DMS153 (cell line): ENCODE measurements at regions not wholly inside any gene's neighbourhood (a gene's known extent, or its start where the extent isn't known, plus 50 kb on each side); places are given as distances from the start of the nearest gene placed in this dataset.
A peak's percentile ranks its signal among the peaks of the same experiment; 100 is the strongest.

Experiments used
- DNase-seq: peaks from one replicate; lab custom pipeline; 2025; lab: John Stamatoyannopoulos, UW

DNA sequence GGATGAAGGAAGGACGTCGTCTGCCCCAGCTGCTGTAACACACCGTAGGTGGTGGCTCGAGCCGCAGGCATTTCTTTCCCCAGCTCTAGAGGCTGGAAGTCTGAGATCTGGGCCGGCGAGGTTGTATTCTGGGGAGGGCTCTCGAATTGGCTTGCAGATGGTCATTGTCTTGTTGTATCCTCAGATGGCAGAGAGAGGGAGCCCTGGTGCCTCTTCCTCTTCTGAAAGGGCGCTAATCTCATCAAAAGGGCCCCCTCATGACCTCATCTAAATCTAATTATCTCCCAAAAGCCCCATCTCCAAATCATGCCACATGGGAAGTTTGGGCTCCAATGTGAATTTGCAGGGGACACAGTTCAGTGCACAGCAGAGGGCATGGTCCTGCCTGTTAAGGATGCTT lies 109.0 kb downstream of the SIK1 start:
- no peak for DNase-seq

- DNase-seq: no peak
Observed at GRCh38 chr21:43317254-43317748, 109.6 kb downstream of the SIK1 start.

- no peak for DNase-seq
Observed at GRCh38 chr21:43316156-43316845, 110.6 kb downstream of the SIK1 start.

- no peak for DNase-seq
Observed at GRCh38 chr21:43315244-43316137, 111.4 kb downstream of the SIK1 start.

DNA sequence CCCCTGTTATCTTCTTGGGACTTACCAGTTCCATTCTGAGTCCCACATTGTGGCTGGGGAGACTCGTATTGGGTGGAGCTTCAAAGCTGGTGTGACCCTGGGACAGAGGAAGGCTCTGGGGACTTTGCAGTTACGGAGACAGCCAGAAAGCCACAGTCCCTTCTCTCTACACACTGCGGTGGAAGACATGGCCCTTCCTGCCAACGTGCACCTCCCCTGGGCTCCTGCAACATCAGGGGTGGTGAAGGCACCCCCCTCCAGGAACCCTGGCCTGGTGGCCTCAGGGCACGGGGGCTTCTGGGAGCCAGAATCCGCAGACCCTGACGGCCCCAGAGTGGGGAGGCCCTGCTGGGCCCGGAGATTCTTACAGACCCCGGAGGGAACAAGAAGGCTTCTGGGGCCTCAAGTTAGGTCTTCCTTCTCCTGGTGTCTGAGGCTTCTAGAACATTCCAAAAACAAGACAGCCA lies 113.0 kb downstream of the SIK1 start:
- no peak for DNase-seq

DNA sequence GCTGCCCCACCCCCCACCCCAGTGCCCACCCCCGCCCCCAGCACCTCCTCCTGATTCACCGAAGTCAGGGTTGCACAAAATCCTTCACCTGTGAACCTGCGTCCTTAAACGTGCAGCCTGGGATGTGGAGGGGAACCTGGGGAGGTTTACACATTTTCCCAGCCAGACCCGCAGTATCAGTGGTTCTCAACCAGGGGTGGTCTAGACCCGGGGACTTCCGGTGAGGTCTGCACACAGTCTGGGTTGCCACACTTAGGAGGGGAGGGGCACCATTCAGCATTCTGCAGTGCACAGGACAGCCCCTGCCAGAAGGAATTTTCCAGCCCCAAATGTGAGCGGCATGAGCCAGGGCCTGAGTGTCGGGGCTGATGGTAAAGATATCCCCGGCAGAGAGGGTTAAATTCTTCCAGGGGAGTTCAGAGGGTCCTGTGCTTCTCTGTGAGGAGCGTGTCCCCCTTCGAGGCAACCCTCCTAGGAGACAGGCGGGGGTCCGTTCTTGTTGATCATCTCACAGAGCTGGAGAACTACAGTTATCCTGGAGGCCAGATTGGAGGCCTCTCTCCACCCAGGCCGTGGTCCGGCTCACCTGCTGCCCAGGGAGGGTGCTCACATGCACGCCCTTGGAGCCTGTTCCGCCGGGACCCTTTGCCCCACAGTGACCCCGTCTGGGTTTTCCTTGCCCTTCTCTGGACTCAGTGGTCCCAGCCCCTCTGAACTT lies 113.6 kb downstream of the SIK1 start:
- no peak for DNase-seq

DNA sequence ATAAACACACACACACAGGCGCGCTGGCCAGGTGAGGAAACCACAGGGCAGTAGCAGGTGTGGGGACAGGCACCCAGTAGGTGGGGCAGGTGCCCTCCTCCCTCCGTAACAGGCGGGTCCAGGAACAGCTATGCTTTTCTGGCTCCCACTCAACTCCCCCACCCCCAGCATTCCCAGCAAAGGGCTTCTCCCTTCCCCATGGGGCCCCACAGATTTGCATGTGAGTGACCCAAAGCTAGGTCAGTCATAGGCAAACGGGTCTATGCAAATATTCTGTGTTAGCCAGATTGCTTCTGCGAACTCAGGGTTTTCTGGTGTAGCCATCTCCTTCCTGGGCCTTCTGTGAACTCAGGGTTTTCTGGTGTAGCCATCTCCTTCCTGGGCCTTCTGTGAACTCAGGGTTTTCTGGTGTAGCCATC lies 114.2 kb downstream of the SIK1 start:
- DNase-seq: no peak

- DNase-seq: no peak
Observed at GRCh38 chr21:43312011-43312410, 114.9 kb downstream of the SIK1 start.

GRCh38 chr21:43311301-43311817 lies 115.6 kb downstream of the SIK1 start:
- DNase-seq: peak; percentile 89

- no peak for DNase-seq
Observed at GRCh38 chr21:43308815-43309283, 118.1 kb downstream of the SIK1 start.

DNA sequence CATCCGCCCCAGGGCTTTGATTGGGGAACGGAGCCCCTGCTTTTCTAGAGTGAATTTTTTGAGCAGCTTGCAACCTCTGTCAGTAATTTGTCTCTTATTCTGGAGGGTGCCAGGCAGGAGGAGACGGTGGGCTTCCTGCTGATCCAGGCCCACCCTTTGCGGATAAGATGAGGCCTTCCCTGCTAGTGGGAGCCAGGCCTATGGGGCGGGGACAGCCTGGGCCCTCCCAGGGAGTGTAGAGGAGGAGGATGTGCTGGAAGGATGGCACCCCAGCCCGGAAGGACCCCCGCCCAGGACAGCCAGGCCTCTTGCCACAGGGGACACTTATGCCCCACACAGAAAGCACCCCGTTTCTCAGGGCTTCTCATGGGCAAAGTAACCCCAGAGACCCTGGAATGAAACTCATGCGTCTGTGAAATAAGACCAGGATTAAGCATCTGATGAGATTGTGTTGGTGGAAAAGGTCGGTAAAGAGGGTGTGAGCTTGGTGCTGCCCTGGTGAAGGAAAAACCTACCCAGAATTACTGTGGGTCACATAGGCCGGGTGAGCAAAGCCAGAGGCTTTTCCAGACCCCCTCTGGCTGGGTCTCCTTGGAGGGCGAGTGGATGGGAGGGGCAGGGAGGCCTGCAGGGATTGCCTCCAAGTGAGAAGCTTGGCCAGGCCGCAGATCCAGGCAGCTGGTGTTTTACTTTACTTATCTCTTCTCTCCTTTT lies 118.7 kb downstream of the SIK1 start:
- no peak for DNase-seq

- DNase-seq: no peak
Observed at GRCh38 chr21:43307677-43308070, 119.3 kb downstream of the SIK1 start.

DNA sequence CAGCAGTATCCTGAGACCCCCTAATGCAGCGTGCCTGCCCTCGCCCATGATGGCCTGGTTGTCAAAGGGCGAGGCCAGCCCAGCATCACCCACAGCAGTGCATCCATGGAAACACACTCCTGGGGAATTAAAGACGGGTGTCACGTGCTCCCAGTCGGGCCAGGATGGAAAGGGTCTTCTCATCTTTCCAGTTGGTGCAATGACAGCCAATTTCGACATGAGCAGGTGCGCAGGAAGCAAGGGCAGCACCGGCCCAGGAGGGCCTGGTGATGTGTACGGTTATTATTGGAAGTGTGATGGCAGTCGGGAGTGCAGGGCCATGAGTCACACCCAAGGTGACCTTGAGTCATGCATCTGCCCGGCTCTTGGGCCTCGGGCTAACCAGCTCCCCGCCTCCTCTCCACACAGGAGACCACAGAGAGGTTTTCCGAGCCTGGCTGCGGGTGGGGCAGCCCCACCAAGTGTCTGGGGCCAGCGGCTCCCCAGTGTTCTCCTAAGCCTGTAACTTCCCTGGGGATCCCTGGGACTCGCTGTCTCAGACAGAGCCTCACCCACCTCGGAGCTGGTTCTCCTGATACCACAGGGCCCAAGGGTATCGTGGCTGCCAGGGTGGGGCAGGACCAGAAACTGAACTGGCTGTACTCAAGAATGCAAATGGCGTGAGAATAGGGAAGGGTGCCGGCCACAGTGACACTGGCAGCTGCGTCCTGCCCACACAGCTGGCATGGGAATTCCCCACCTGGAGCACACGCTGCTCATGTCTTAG lies 119.8 kb downstream of the SIK1 start:
- DNase-seq: peak; percentile 84

GRCh38 chr21:43306391-43306790 lies 120.5 kb downstream of the SIK1 start:
- no peak for DNase-seq

- DNase-seq: no peak
Observed at GRCh38 chr21:43305811-43306311, 121.1 kb downstream of the SIK1 start.

DNA sequence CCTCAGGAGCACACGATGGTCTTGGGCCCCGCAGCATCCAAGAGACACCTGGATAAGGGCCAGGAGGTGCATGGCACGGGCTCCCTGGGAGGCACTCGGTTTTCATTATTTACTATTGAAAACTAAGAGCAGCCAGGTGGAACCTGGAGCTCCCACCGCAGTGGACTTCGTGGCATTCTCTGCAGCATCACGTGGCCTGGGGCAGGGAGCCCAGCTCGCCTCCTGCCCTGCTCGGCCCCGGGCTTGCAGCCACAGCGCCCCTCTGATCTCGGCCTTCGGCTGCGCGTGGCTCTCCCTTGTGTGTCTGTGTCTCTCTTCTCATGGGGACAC lies 121.6 kb downstream of the SIK1 start:
- no peak for DNase-seq

- no peak for DNase-seq
Observed at GRCh38 chr21:43304621-43305335, 122.2 kb downstream of the SIK1 start.

DNA sequence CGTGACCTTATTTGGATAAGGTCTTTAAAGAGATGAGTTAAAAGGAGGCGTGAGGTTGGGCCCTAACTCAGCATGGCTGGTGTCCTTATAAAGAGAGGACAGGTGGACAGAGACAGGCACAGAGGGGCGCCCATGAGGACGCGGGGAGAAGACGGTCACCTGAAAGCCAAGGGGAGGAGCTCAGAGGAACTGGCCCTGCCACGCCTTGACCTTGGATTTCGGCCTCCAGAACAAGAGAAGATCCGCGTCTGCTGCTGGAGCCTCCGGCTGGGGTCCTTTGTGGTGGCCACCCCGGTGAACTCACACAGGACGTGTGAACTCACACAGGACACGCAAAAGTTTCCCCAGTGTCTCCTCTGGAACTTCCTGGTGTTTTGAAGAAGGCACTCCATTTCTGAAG lies 122.7 kb downstream of the SIK1 start:
- no peak for DNase-seq

- no peak for DNase-seq
Observed at GRCh38 chr21:43303275-43304178, 123.4 kb downstream of the SIK1 start.
